Suppressor macrophage (primary cell): ENCODE measurements at regions not wholly inside any gene's neighbourhood (a gene's known extent, or its start where the extent isn't known, plus 50 kb on each side); places are given as distances from the start of the nearest gene placed in this dataset.
A peak's percentile ranks its signal among the peaks of the same experiment; 100 is the strongest.

Experiments
- DNase-seq, 4 experiments: peaks; one replicate each; pipeline ENCODE4 v3.0.0-alpha.2; 2020 to 2022

GRCh38 chr17:77380395-77381184 lies 239.8 kb downstream of the SEC14L1 start:
- no peak for DNase-seq

GRCh38 chr17:77381185-77381700 lies 240.5 kb downstream of the SEC14L1 start:
- DNase-seq = no peak

GRCh38 chr17:77381731-77382130 lies 241.0 kb downstream of the SEC14L1 start:
- DNase-seq = no peak

GRCh38 chr17:77382356-77382911 lies 241.7 kb downstream of the SEC14L1 start:
- no peak for DNase-seq

DNA sequence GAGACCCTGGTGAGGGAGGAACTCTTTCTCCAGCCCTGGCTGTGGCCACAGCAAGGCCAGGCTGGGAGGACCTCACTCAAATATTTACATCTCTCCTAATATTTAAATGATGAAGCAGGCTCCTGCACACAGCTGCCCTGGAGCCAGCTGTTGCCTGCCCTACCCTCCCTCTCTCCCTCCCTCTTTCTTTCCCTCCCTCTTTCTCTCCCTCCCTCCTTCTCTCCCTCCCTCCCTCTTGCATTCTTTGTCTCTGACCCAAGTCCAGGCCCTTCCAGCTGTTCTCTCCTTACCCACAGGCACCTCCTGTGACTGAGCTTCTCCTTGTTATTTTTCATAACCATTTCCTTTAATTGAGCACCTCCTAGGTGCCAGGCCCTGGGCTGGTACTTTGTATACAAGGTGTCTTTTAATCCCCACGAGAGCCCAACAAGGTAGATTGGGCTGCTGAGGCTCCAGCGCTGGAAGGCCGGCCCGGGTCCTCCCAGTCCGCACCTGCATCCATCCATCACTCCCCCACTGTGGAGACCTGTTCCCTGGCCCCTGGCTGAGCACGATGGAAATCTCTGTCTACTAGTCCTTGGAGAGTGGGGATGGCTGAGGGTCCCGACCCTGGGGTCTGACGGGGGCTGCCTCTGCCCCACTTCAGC lies 242.3 kb downstream of the SEC14L1 start:
- no peak for DNase-seq

GRCh38 chr17:77383613-77384608 lies 243.1 kb downstream of the SEC14L1 start:
- no peak for DNase-seq

DNA sequence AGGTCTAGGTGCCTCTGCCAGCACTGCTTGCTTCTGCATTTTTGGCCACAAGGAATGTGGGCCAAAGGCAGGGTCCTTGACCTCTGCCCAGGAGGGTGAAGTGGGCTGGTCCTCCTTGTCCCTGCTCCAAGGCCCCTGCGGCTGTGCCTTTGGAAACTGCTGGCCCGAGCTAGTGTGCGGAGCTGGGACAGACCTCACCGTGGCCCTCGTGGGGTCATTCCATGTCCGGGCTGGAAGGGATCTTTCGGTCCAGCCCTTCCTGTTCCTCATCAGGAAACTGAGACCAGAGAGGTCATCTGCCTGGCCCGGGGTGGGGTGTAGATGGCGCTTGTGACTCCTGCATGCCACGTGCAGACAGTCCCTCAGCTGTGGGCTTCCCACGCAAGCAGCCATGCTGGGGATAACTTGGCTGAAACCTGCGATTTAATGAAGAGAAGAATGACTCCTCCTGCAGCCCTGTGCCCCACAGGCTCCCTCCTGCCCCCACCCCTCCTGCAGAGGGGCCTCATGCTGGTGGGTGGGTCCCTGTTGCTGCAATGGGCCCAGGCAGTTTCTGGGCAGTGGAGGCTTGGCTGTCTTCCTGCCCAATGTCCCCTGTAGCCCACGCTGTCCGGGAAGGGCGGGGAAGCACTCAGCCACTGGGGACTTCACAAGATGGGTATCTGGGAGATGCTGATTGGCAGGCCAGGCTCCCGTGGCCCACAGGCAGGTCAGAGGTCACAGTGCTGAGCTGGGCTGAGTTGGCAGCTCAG lies 245.2 kb downstream of the SEC14L1 start:
- peak in 3 of 4 experiments; percentile 32 to 56 (median 41) for DNase-seq

- no peak for DNase-seq
These were observed 245.9 kb downstream of the SEC14L1 start for GRCh38 chr17:77386502-77387192.

- peak in 2 of 4 experiments; percentile 46 to 48 for DNase-seq
These were observed 247.1 kb downstream of the SEC14L1 start for GRCh38 chr17:77387891-77388290.

- no peak for DNase-seq
These were observed 247.9 kb downstream of the SEC14L1 start for GRCh38 chr17:77388384-77389306.

GRCh38 chr17:77390870-77391269 lies 250.1 kb downstream of the SEC14L1 start:
- no peak for DNase-seq

- peak; percentile 44 to 64 (median 62) for DNase-seq
These were observed 251.1 kb downstream of the SEC14L1 start for GRCh38 chr17:77391668-77392375.

GRCh38 chr17:77392376-77393273 lies 251.9 kb downstream of the SEC14L1 start:
- DNase-seq = no peak

- peak in 1 of 4 experiments; percentile 25 for DNase-seq
These were observed 252.5 kb downstream of the SEC14L1 start for GRCh38 chr17:77393274-77393600.

- no peak for DNase-seq
These were observed 253.2 kb downstream of the SEC14L1 start for GRCh38 chr17:77393867-77394539.

DNA sequence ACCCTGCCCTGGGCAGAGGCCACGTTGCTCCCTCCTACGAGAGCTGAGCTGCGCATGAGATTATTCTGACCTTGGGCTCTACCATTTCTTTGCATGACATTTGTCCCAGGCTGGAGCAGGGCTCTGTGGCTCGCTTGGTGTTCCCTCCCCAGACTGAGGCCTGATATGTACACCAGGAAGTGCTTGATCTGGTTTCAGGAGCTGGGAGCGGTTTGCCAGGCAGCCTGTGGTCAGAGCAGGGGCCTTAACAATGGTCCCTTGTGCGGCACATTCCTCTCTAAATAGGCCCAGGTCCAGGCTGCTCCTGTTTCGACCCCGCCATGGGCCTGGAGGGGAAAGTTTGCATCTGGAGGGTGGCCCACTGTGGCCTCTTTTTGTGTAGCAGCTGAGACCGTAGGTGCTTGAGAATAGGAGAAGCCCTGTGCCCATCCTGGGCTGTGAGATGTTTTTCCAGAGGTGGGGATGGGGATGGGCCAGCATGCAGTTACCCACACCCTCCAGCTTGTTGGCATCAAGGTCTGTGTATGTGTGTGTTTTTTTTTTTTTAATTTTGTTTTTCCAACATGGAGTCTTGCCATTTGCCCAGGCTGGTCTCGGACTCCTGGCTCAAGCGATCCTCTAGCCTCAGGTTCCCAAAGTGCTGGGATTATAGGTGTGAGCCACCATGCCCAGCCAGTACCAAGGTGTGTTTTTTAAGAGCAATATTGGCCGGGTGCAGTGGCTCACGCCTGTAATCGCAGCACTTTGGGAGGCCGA lies 253.9 kb downstream of the SEC14L1 start:
- no peak for DNase-seq
